CD4-positive, alpha-beta memory T cell (primary cell): ENCODE measurements at regions not wholly inside any gene's neighbourhood (a gene's known extent, or its start where the extent isn't known, plus 50 kb on each side); places are given as distances from the start of the nearest gene placed in this dataset.
A peak's percentile ranks its signal among the peaks of the same experiment; 100 is the strongest.

ENCODE experiments used
- CTCF ChIA-PET: fragments of 350-600 bp; sonication (Branson Sonifier 250); formaldehyde crosslinking; loops from one replicate; lab custom pipeline; 2021; ENCODE audit warnings: inconsistent platforms; ENCODE audit not compliant: partially characterized antibody; lab: Charles Lee
- POLR2A ChIA-PET: fragments of 350-600 bp; sonication (Branson Sonifier 250); formaldehyde crosslinking; loops from one replicate; lab custom pipeline; 2021; ENCODE audit not compliant: partially characterized antibody; lab: Charles Lee
- DNase-seq, 5 donors: peaks; one replicate each; pipeline versions ENCODE4 v3.0.0 to v3.0.0-alpha.2; 2020 to 2022; ENCODE audit warnings: mixed read lengths in 1 of 5
- H3K27ac ChIP-seq: one replicate; pipeline ENCODE4 v1.7.0; 2013; ENCODE audit warnings: low read depth, low read length
- H3K27me3 ChIP-seq: 2 replicates; pipeline ENCODE4 v1.7.0; 2013; ENCODE audit warnings: mild to moderate bottlenecking, low read length, moderate library complexity; ENCODE audit not compliant: insufficient read depth
- H3K36me3 ChIP-seq: 2 replicates; pipeline ENCODE4 v1.7.0; 2013; ENCODE audit warnings: mild to moderate bottlenecking, low read length, moderate library complexity; ENCODE audit not compliant: insufficient read depth
- H3K4me1 ChIP-seq: 2 replicates; pipeline ENCODE4 v1.7.0; 2013; ENCODE audit warnings: mild to moderate bottlenecking, low read length, moderate library complexity; ENCODE audit not compliant: insufficient read depth
- H3K4me3 ChIP-seq, 2 donors: one replicate each; pipeline ENCODE4 v1.7.0; 2013; ENCODE audit warnings: low read length in 2 of 2, mild to moderate bottlenecking in 1 of 2
- H3K9me3 ChIP-seq, 2 donors: one replicate each; pipeline ENCODE4 v1.7.0; 2013; ENCODE audit warnings: low read length in 2 of 2, control low read depth in 1 of 2; ENCODE audit not compliant: control insufficient read depth in 1 of 2
- H3K27ac Mint-ChIP-seq, 7 donors: one replicate each; pipeline ENCODE4 v1.8.0; 2020 to 2021; ENCODE audit warnings: mixed read lengths in 7 of 7, mild to moderate bottlenecking in 6 of 7, inconsistent platforms in 3 of 7, moderate library complexity in 3 of 7
- H3K27me3 Mint-ChIP-seq, 2 donors: one replicate each; pipeline ENCODE4 v1.8.0; 2020 to 2021; ENCODE audit warnings: mixed read lengths in 2 of 2
- H3K36me3 Mint-ChIP-seq, 2 donors: one replicate each; pipeline ENCODE4 v1.8.0; 2020 to 2021; ENCODE audit warnings: mixed read lengths in 2 of 2, inconsistent platforms in 1 of 2, mild to moderate bottlenecking in 1 of 2
- H3K4me1 Mint-ChIP-seq, 4 donors: one replicate each; pipeline ENCODE4 v1.8.0; 2020 to 2021; ENCODE audit warnings: mixed read lengths in 4 of 4, mild to moderate bottlenecking in 1 of 4
- H3K4me3 Mint-ChIP-seq, 8 donors: one replicate each; pipeline ENCODE4 v1.8.0; 2020 to 2021; ENCODE audit warnings: mixed read lengths in 8 of 8, mild to moderate bottlenecking in 7 of 8, moderate library complexity in 6 of 8, inconsistent platforms in 3 of 8
- H3K9me3 Mint-ChIP-seq, 8 donors: one replicate each; pipeline ENCODE4 v1.8.0; 2020 to 2021; ENCODE audit warnings: mixed read lengths in 8 of 8, mild to moderate bottlenecking in 5 of 8, inconsistent platforms in 3 of 8, moderate library complexity in 1 of 8
- intact Hi-C: fragments of 100-400 bp; cut with micrococcal nuclease; formaldehyde crosslinking; loops from one replicate; pipeline ENCODE4 v1.15.1; 2023

DNA sequence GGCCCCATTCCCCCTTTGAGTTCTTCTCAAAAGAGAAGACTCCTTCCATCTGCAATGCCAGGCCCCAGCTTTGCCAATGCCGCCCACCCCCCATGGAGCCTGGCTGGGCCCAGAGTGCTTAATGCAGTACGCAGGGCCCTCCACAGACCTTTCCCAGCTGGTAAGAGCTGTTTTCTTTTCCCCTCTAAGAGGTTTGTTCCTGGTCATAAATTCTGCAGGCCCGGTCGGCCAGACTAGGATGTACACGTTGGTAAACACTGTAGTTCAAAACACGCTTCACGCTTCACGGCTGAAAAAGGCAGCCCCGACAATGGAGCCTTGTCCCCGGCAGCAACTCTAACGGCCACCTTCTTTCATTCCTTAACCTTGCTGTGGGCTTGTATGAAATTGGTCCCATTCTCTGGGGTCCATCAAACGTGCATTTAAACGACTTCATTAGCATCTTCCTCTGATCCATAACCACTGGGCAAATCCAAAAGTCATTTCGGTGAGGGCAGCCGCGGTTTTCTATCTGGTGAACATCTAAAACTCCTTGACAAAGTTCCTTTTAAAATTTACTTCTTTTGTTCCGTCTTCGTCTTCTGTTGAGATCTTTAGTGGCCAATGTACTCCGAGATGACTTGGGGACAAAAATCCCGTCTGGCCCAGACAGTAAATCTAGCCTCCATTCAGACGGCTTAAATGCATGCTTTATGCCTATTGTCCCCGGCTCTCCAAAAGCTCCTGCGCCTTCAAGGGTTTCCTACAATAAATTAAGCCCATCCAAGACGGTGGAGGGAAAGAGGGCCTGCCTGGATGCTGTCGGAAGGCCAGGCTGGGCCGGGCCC is 60.0 kb upstream of the MYEOV start:
- DNase-seq = no peak
- Histone ChIP-seq H3K9me3 (no peaks in the 10 kb centered on the region), H3K27me3 (no peaks in the 10 kb centered on the region), H3K27ac (no peak overlapping the region), H3K4me1 (no peaks in the 10 kb centered on the region), H3K4me3 (no peak overlapping the region), H3K36me3 (no peaks in the 10 kb centered on the region)
- Mint-ChIP-seq H3K4me3 (no peak overlapping the region), H3K36me3 (peaks cover 0 to 3% of the 10 kb centered on the region in 2 donors), H3K27me3 (peaks cover 1 to 12% of the 10 kb centered on the region in 2 donors), H3K27ac (peak overlapping the region in 1 of 7 donors; percentile 68), H3K4me1 (no peaks in the 10 kb centered on the region), H3K9me3 (no peaks in the 10 kb centered on the region)
- CTCF ChIA-PET = no interaction called here
- POLR2A ChIA-PET = no interaction called here
- intact Hi-C loops = no loop called here

DNA sequence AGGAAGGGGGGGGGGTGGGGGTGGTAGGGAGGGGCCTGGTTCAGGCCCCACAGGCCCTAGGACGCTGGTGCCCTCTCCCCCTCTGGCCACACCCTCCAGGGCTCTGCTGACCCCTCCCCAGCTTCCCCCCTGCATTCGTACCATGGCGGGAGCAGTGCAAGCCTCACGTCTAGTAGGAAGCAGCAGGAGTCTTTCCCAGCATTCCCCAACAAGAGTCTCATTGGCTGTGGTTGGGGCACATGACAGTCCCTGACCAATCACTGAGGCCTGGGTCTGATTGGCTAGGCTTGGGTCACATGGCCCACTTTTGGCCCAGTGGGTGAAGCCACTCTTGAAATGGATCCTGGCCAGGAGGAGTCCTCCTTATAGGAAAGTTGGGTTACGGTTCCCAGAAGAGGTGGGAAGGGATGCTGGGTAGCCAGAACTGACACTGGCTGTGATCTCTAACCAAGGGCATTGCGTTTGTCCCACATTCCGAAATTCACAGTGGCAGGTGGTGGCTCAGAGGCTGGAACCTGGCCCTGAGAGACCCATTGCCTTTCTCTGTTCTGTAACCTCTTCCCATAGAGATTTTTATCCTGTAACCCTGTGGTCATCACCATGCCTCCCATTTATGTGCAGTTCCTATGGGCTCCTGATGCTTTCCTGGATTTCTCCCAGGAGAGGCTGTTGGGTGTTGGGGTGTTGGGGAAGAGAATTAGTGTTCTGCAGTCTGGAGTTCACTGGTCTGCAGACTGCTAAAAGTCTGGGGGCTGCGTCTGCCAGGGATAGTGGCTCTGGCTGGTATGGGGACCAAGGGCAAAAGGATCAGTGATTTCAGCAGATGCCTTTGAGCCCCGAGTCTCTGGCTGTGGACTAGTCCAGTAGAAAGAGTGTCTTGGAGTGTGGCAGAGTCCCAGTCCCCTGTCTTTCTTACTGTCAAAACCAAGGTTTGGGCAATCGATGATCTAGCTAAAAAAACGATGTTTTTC is 58.9 kb upstream of the MYEOV start:
- H3K36me3 Mint-ChIP-seq = peaks cover 0 to 3% of the 10 kb centered on the region in 2 donors
- Histone ChIP-seq H3K27me3 (no peaks in the 10 kb centered on the region), H3K27ac (no peak overlapping the region), H3K36me3 (no peaks in the 10 kb centered on the region), H3K9me3 (no peaks in the 10 kb centered on the region), H3K4me3 (no peak overlapping the region), H3K4me1 (no peaks in the 10 kb centered on the region)
- intact Hi-C loops = no loop called here
- H3K27me3 Mint-ChIP-seq = peaks cover 1 to 12% of the 10 kb centered on the region in 2 donors
- POLR2A ChIA-PET = no interaction called here
- H3K4me1 Mint-ChIP-seq = no peaks in the 10 kb centered on the region
- H3K9me3 Mint-ChIP-seq = no peaks in the 10 kb centered on the region
- no peak for DNase-seq
- no peak overlapping the region for H3K4me3 Mint-ChIP-seq
- CTCF ChIA-PET = no interaction called here
- H3K27ac Mint-ChIP-seq = no peak overlapping the region

DNA sequence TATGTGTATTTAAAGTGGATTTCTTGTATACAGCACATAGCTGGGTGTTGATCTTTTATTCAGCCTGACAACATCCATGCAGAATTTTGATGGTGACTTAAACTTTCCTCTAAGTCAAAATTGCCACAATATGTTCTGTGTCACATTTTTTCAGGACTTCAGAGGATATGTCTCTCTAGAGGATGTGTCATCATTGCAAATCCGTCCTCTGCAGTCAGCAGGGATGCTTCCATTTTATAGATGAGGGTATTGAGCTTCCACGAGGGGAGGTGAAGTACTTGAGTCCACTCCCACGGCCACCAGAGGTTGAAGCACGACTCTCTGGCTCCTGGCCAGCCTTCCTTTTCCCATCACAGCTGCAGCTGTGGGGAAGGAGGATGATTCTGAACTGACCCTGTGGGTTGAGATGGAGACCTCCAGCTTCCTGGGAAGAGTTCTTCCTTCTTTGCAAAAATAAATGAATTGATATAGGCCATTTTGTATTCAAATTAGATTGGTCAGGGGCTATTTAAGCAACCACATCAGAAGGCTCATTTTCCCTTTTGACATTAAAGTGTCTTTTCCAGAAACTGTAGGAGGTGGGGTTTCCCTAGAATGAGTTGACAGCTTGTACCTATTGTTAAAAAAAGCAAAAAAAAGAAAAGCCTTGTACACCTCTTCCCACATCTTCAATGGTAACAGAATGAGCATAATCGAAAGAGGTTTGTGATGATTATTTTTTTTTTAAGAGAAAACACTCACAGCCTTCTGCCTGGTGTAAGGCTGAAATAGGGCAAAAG is 55.2 kb upstream of the MYEOV start:
- Mint-ChIP-seq H3K9me3 (peaks cover 0 to 2% (median 0%) of the 10 kb centered on the region in 8 donors), H3K27ac (peak overlapping the region in 1 of 7 donors; percentile 8), H3K4me3 (no peak overlapping the region), H3K4me1 (peaks cover 4 to 14% (median 7%) of the 10 kb centered on the region in 4 donors), H3K27me3 (peaks cover 1 to 5% of the 10 kb centered on the region in 2 donors), H3K36me3 (no peaks in the 10 kb centered on the region)
- Histone ChIP-seq H3K9me3 (no peaks in the 10 kb centered on the region), H3K4me3 (no peak overlapping the region), H3K36me3 (no peaks in the 10 kb centered on the region), H3K4me1 (no peaks in the 10 kb centered on the region), H3K27ac (no peak overlapping the region), H3K27me3 (no peaks in the 10 kb centered on the region)
- no peak for DNase-seq
- ChIA-PET CTCF (no interaction called here), POLR2A (no interaction called here)
- intact Hi-C loops = no loop called here

DNA sequence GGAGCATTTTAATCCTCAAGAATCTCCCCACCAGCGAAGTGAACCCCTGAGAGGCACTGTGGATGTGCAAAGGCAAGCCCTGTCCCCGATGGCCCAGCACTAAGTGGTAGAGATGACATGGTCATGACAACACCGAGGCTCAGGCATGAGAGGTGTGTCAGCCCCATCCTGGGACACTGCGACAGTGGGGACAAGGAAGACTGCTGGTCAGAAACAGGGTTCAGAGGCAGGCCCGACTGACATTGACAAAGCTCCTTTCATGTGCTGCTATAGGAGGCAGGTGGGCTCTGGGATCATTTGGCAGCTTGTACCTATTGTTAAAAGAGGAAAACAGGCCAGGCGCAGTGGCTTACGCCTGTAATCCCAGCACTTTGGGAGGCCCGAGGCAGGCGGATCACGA is 54.3 kb upstream of the MYEOV start:
- Histone ChIP-seq H3K9me3 (no peaks in the 10 kb centered on the region), H3K36me3 (no peaks in the 10 kb centered on the region), H3K27me3 (no peaks in the 10 kb centered on the region), H3K4me1 (no peaks in the 10 kb centered on the region), H3K27ac (no peak overlapping the region), H3K4me3 (no peak overlapping the region)
- peaks cover 4 to 14% (median 7%) of the 10 kb centered on the region in 4 donors for H3K4me1 Mint-ChIP-seq
- DNase-seq = no peak
- intact Hi-C loops = loop anchor here (2.0 kb wide), 1 partner anchor 139 kb away; no protein-coding TSS in a partner anchor
- H3K4me3 Mint-ChIP-seq = no peak overlapping the region
- no peak overlapping the region for H3K27ac Mint-ChIP-seq
- H3K9me3 Mint-ChIP-seq = peaks cover 0 to 2% (median 0%) of the 10 kb centered on the region in 8 donors
- H3K36me3 Mint-ChIP-seq = no peaks in the 10 kb centered on the region
- ChIA-PET CTCF (no interaction called here), POLR2A (no interaction called here)
- peaks cover 1 to 4% of the 10 kb centered on the region in 2 donors for H3K27me3 Mint-ChIP-seq

DNA sequence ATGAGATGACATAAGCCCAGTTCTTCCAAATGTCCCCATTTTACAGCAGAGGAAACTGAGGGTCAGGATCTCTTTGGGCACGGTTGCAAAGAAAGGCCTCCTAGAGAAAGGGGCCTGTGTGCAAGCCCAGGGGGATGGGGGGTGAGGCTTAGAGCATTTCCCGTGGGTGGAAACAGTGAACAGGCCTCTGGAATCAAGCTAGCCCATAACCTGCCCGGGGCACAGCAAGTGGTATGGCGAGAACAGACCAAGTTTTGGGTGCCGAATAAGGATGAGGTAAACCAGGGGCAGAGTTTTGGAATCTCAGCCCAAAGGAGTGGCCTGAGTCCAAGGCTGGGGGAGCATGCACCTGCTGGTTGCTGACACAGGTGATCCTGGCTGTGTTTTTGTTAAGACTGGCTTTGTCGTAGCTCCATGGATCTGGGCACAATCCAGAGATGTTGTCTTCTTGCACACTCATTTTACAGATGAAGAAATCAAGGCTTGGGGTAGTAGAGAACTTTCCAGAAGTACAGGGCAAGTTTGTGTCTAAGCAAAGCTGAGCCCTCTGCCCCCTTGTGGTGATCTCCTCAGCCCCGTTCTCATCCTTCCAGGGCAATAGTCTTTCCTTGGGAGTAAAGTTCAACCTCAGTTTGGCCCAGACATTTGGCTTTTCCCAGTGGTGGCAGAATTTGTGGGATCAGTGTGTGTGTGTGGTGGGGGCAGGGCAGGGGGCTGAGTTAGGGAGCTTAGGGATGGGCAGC is 53.5 kb upstream of the MYEOV start:
- H3K4me1 Mint-ChIP-seq = peaks cover 4 to 14% (median 7%) of the 10 kb centered on the region in 4 donors
- H3K4me3 ChIP-seq = no peak overlapping the region
- POLR2A ChIA-PET = no interaction called here
- no peaks in the 10 kb centered on the region for H3K27me3 ChIP-seq
- no peaks in the 10 kb centered on the region for H3K9me3 ChIP-seq
- CTCF ChIA-PET = no interaction called here
- DNase-seq = no peak
- intact Hi-C loops = loop anchor here (2.0 kb wide), 1 partner anchor 140 kb away; no protein-coding TSS in a partner anchor
- H3K4me1 ChIP-seq = no peaks in the 10 kb centered on the region
- H3K27ac ChIP-seq = no peak overlapping the region
- H3K36me3 ChIP-seq = no peaks in the 10 kb centered on the region
- H3K27me3 Mint-ChIP-seq = peaks cover 1 to 4% of the 10 kb centered on the region in 2 donors
- no peak overlapping the region for H3K27ac Mint-ChIP-seq
- no peaks in the 10 kb centered on the region for H3K36me3 Mint-ChIP-seq
- no peak overlapping the region for H3K4me3 Mint-ChIP-seq
- H3K9me3 Mint-ChIP-seq = peaks cover 0 to 2% (median 0%) of the 10 kb centered on the region in 8 donors

GRCh38 chr11:69241075-69241740 is 52.7 kb upstream of the MYEOV start:
- H3K4me3 Mint-ChIP-seq = no peak overlapping the region
- peaks cover 1 to 4% of the 10 kb centered on the region in 2 donors for H3K27me3 Mint-ChIP-seq
- Histone ChIP-seq H3K36me3 (no peaks in the 10 kb centered on the region), H3K9me3 (no peaks in the 10 kb centered on the region), H3K4me1 (no peaks in the 10 kb centered on the region), H3K4me3 (no peak overlapping the region), H3K27ac (no peak overlapping the region), H3K27me3 (no peaks in the 10 kb centered on the region)
- no peaks in the 10 kb centered on the region for H3K36me3 Mint-ChIP-seq
- peaks cover 4 to 14% (median 7%) of the 10 kb centered on the region in 4 donors for H3K4me1 Mint-ChIP-seq
- H3K9me3 Mint-ChIP-seq = peaks cover 0 to 2% (median 0%) of the 10 kb centered on the region in 8 donors
- DNase-seq = no peak
- intact Hi-C loops = loop anchor here (2.0 kb wide), 1 partner anchor 140 kb away; no protein-coding TSS in a partner anchor
- CTCF ChIA-PET = no interaction called here
- H3K27ac Mint-ChIP-seq = no peak overlapping the region
- POLR2A ChIA-PET = no interaction called here
